KG1 (cell line): ENCODE measurements at regions not wholly inside any gene's neighbourhood (a gene's known extent, or its start where the extent isn't known, plus 50 kb on each side); places are given as distances from the start of the nearest gene placed in this dataset.

ENCODE experiments used
- DNase-seq: peaks from one replicate; lab custom pipeline; 2025; lab: John Stamatoyannopoulos, UW

DNA sequence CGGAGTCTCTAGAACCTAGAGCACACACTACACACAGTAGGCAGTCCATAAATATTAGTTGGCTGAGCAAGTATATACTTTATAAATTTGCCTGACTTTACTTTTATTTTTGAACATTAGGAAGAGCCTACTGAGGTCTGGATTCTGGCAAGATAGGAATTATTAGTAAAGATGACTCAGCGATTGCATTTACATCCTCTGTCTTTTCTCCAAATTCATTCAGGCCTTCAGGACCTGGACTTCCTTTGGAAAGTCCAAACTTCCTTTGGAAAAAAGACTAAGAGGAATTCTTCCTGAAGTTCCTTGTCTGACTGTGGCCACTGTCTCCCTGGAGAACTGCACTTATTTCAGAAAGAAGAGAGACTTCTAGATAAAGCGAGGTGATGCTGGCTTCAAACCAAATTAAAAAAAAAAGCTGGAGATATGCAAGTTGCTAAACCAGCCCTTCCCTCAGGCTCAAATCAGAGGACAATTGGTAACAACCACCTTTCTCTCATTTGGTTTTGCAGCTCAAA, 251.3 kb downstream of the GAS1 start:
- DNase-seq: no peak

DNA sequence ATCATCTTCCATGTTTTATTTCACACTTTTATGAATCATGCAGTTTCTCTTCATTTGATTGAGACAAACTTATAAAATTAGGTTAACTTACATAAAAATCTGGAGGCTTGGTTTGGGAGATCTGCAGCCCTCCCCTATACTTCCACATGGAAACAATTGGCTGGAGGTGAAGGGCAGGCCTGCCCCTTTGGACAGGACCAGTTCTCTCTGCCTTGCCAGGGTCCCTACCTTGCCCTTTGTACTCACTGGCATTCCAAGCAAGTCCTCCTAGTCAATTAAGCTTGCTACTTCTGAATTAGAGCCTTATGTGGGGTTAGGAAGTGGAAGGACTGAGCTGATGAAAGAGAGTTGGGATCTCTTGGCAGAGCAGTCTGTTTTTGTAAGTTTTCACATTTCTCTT, 257.3 kb downstream of the GAS1 start:
- no peak for DNase-seq

DNA sequence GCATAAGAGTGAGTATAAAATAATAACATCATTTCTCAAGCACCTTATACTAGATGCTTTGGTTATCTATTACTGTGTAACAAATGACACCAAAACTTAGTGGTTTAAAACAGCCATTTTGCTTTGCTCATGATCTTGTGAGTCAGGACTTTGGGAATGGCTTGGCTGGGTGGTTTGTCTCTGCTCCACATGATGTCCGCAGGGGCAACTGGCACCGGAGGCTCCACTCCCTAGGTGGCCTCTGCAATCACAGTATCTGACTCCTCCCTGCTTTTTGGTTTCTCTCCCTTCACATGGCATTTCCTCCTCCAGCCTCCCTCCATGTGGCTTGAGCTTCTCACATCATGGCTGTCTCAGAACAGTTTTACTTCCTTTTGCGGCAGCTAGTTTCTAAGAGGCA, 259.5 kb downstream of the GAS1 start:
- DNase-seq: no peak

DNA sequence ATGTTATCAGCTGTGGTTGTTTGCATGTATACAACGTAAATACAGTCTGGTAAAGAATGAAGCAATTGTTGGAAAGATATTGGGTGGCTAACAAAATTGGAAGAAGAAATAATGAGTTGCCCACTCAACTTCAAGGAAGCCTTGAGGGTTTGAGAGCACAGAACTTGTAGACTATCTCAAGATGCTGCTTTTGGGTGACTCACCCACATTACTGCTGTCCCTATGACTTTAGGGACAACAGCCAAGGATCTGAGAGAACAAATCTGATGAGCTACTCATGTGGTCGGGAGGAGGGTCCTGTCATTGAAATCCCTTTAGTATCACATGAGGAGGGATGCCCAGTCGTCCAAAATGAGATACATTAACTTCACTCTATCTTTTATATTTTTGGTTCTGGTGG, 261.8 kb downstream of the GAS1 start:
- DNase-seq: no peak

DNA sequence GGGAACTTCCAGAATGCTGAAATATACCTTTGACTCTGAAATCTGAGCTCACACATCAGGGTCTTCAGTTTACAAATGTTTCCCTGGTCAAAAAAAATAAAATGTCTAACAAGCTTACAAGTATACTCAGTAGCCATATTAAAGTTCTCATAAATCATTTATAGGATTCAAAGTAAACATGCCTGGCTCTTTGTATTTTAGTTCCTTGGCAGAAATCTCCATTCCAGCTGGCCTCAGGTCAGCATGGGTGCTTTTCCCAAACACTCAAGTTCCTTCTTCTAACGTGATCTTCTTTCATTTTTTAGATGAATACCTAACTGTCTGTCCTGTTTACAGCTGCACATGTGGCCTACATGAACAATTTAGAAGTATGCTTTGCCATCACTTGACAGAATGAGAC, 263.2 kb downstream of the GAS1 start:
- DNase-seq: no peak

DNA sequence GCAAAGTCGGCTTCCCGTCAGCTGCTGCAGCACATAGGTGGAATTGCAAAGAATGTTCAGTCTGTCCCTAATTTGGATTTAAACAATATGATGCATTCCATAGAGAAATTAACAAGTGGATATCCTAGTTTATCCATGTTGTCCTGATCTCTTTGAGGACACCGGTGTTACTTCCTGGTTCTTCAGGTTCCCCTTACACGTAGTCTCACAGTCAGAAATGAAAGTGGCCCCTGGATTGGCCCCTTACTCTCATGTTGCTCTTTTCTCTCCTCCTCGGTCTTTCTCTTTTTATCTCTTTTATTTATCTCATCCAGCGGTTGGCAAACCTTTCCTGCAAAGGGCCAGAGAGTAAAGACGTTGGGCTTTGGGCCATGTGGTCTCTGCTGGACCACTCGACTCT, 265.1 kb downstream of the GAS1 start:
- DNase-seq: no peak

DNA sequence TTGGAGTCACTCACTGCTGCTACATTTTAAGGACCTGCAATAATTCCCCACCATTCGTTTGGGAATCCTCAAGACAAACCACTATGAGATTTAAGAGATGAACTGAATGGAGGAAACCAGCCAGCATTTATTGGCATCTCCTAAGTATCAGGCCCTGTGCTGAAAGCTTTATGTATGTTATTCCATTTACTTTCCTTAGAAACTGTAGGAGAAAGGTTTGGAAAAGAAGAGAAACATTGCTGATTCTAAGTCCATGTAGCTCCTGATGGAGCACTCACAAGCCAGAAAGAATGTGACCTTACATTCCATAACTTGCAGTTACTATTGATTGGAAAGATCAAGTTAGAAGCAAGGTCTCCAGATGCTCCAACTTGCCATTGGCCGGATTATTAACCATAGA, 267.4 kb downstream of the GAS1 start:
- no peak for DNase-seq

DNA sequence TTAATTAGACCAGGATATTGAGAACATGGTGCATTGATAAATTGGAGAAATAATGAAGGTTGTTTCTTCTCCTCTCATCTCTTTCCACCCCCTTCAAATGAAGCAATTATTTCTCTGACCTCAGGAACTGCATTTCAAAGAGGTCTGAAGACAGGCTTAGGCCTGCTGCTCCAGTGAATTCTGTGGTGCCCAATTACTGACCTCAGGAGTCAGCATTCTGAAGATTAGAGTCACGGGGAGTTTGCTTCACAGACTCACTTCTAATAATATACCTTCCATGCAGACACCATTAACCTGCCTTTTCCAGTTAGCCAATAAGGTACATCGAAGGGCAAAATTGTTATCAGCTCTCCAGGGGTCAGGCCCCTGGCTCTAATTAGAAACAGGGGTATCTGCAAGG, 270.9 kb downstream of the GAS1 start:
- DNase-seq: no peak

DNA sequence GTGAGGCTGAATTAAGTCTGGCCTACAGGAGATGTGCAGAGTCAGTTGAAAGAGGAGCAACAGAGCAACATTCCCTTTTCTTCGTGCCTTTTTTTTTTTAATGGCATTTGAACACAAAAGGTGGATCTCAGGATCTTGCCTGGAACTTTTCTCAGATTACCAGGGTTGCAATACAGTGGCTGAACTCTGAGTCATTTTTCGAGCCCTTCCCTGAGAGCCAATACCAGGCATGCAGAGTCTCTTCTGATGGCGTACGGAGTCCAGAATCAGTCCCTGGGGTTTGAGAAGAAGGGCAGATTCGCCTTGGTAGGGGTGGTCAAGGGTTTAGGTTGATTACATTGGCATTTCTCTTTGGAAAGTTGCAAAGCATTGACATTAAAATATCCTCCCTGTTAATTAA, 271.5 kb downstream of the GAS1 start:
- no peak for DNase-seq

DNA sequence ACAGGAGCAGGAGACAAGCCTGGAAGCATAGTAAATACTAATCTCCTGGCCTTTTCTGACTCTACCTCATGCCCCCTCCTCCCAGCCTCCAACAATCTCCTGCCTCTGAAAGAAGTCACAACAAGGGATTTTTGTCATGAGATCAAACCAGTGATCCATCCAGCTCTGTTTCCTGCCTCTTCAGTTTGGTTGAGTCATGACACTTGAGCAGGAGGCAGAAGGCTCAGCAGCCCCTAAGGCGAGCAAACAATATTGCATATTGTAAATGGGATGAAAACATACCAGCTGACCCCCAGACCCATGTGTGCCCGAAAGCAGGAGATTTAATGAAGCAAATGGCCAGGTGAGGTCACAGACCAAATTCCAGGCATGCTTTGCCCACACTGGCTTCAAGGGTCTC, 272.8 kb downstream of the GAS1 start:
- DNase-seq: no peak

DNA sequence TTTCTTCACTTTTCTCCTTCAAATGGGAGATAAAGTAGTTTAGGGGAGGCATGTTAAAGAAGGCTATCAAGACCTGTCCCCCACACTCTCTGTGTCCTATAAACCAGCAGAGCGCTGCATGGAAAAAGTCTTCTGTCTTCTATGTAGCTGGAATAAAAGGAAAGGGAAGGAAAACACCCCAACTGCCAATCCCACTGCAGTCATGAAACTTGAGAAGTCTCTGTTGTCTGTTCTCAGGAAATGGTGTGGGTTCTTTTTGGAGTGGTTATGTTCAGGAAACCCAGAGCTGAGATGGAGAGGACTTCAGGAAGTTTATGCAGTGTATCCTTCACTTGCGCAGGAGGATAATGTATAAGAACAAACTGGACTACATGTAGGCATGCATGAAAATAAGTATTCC, 274.3 kb downstream of the GAS1 start:
- DNase-seq: no peak

DNA sequence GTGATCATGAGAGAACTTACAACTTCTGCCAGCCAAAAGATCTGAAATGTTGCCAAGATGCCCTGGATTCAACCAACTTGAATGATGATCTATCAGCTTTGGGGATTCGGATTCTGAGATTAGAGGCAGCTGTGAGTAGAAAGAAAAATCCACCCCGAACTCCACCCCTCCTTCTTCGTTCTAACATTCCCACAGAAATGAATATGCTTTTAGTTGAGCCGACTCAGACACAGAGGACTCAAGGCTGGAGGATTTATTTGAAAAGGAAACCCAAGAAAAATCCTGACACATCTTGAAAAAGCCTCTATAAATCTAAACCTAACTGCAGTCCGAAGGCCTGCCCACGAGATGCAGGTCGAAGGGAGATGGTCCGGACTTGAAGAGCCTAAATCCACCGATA, 275.0 kb downstream of the GAS1 start:
- no peak for DNase-seq

DNA sequence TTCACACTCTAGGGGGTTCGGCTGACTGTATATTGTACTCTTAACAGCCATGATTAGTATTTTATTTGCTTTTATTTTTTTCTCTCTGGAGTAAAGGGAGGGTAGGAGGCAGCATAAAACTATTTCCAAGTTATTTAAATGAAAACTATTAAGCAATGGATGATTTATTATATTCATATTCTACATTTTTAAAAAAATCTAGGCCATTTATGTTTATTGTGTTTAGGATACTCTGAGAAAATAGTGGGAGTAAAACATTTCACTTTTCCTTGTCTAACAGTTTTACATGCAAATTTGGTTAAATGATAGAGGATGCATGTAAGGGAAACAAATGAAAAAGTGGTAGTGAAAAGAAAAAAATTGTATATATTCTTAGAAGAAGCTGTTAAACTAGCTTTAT, 276.3 kb downstream of the GAS1 start:
- DNase-seq: no peak

DNA sequence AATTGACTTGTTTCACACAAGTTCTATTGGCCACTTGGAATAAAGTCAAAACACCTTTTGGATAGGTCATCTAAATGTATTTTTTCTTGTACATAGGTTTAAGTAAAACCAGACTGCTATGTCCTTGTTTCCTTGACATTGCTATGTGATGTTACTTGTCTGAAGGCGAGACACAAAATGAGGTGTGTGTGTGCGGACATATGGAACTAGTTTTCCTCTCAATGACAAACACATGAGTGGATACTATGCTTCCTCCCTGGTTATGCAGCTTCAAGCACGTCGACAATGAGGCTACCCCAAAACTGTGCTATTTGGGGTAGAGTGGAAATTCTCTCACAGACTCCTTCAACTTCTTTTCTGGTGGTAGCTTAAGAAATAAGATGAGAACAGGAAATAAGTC, 276.8 kb downstream of the GAS1 start:
- no peak for DNase-seq

DNA sequence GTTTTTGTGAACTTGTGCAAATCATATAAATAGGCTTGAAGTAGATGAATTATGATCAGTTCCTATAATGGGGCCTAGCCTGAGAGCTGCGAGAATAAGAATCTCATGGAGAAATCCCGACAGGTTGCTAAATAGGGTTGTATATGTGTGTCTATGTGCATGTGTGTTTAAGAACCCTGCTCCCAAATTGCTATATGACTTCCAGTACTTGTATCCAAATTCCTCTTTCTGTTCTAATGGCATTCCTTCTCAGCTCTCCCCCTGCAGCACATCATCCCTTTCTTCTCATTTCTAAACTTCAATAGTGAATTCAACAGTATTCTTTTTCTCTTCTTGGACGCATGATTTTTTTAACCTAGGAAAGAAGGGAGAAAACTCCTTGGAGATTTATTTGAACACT, 277.2 kb downstream of the GAS1 start:
- DNase-seq: no peak

DNA sequence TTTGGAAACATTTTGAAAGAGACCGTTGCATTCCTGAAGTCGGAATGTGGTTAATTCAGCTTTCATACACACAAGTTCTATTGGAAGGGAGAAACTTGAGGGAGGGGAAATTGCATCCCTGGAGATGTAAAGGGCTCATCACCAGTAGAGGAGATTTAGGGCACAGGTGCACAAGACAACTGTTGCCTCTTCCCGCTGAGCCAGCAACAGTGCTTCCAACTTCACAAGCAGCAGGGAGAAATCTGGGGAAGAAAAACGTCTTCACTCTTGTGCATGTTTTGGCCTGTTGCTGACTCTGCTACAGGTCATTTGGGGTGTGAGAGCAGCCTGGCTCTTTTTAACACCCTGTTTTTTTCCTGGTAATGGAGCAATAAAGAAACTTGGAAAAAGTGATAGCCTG, 277.9 kb downstream of the GAS1 start:
- no peak for DNase-seq

DNA sequence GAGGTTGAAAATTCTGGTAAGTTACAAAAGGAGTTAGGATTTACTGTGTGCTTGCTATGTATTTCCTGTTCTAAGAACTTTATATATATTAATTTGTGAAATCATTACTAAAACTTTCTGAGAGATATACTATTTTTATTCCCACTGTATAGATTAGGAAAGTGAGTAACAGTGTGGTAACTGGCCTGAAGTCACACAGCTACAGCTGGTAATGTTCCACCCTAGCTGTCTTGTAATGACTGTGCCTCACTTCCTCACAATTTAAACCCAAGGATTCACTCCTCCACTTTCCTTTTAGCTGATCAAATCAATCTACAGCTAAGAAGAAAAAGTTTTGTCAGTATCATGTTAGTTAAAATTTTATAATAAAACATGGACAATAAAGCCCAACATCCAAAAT, 278.8 kb downstream of the GAS1 start:
- DNase-seq: no peak

DNA sequence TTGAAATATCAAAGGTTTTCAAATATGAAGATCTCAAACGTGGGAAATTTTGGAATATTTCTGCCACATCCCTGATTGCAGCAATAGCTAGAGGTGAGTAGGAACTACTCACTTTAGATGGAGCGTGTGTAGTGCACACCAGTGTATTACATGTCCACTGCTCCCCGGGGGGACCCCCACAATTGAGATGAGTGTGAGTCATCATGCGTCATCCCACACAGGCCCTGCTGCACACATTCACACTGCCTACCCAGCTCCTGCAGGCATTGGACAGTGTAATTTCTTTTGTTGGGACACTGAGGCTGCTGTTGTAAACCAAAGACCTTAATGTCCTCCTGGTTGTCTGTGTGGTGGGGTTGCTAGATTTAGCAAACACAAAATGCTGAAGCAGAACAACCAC, 280.0 kb downstream of the GAS1 start:
- DNase-seq: no peak

DNA sequence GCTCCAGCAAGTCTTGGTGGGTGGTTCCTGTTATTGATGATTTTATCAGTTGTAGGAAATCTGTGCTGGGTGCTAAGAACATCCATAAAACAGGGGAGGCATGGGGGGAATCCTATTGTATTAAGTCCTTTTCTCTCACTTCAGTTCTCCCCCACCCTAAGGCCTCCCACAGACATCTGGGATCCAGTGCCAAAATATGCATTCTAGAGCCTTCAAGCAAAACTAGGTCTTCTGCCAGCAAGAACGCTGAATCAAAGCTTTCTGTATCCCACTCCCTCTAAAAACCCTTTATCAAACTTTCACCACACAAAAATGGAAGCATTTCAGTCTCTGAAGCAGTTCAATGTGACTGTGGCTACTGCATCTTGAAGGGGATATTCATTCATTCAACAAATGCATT, 281.9 kb downstream of the GAS1 start:
- no peak for DNase-seq

DNA sequence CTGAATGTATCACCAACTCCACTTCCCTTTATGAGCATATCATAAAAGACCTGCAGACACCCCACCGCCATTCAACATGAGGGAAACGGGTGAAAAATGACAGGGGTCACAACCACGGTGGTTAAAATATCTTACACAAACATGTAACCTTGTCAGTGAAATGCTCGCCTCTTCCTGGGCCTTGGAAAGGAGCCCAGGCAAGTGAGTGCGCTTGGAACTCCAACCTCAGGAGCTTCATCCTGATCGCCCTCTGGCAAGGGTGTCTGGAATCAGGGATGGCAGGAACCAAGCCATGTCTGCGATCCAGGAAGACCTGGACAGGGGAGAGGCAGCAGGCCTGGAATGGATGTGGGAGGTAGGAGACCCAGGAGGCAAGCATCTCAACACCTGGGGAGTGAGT, 282.7 kb downstream of the GAS1 start:
- no peak for DNase-seq

DNA sequence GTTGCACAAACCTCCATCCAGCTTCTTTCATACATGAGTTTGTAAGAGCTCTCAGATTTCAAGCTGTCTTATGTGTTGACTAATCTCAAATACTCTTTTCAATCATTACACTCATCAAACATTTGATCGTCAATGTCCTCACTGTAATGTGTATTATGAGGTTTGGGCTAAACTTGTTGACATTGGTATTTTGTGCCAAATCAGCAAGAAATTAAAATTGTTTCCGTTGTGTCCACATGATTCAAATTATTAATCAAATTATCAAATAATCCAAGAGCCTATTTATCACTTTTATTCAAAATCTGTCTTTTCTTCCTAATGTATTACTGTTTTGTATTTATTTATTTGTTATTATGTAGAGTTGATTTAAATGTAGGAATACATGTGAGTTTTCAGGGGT, 283.4 kb downstream of the GAS1 start:
- no peak for DNase-seq

DNA sequence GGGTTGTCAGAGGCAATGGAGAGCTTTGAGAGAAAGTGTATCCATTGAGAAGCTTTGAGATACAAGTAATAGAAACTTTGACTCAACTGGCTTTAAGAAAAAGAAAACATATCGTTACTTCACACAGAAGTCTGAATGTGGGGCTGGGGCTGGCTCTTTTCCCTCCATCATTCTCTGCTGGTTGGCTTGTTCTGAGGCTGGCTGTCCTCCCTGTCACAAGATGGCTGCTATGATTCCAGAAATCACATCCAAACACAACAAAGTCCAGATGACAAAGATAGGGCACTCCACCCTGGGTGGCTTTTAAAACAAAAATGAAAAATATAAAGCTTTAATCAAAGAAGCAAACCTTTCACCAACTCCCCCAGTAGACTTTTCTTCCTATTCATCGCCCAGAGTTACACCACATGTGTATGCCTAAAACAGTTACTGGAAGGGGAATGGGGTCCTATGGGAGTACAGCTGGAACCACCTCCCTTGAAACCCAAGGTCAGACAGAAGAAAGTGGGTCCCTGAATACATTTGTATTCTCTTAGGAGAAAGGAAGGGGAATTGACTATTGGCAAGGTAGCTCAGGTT, 284.3 kb downstream of the GAS1 start:
- no peak for DNase-seq

DNA sequence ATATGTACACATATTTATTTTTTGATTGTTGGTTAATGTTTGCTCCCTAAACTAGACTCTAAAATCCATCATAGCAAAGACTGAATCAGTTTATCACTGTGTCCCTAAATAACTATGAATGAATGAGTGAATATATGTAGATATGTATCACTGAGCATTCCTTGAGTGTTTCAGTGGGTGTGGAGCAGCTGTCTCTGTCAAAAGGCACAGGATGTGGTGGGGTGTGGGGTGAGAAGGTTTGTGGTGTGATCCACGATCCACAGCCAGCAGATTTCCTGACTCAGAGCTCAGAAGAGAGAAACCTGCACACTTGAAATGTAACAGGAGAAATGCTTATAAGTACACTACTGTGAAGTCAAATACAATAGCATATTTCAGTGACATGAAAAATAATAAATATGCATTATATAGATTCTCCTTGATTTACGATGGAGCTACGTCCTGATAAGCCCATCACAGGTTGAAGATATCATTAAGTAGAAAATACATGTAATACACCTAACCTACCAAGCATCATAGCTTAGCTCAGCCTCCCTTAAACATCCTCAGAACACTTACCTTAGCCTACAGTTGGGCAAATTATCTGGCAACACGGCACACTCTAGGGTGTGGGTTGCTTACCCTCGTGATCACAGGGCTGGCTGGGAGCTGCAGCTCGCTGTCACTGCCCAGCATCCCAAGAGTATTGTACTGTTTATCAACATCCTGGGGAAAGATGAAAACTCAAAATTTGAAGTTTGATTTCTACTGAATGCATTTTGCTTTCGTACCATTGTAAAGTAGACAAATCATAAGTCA, 287.0 kb downstream of the GAS1 start:
- no peak for DNase-seq

DNA sequence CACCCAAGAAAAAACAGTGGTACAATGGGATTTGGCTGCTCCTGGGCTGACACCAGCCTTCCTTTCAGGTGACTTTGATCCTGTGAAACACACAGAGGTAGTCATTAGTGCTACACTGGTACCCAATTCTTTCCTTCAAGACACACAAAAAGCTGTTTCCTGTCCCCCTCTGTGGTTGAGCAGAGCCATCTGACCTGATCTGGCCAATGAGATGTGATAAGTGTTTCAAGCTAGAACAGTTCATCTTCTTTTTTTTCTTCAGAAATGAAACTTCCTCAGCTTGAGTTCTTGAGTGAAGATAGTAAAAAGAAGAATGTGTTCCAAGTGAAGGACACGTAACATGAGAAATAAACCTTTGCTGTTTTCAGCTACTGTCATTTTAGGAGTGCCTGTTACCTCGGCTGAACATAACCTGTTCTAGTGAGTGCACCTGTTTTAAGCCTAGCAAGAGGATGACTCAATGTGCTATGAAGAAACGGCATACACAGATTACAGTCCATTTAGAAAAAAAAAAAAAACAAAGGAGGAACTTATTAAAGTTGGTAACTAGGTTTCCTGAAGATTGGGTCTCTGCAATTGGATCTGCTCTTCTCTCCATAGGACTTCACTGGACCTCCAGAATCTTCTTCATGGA, 287.8 kb downstream of the GAS1 start:
- no peak for DNase-seq
